ENCODE measurements at regions not wholly inside any gene's neighbourhood (a gene's known extent, or its start where the extent isn't known, plus 50 kb on each side); places are given as distances from the start of the nearest gene placed in this dataset.

DNA sequence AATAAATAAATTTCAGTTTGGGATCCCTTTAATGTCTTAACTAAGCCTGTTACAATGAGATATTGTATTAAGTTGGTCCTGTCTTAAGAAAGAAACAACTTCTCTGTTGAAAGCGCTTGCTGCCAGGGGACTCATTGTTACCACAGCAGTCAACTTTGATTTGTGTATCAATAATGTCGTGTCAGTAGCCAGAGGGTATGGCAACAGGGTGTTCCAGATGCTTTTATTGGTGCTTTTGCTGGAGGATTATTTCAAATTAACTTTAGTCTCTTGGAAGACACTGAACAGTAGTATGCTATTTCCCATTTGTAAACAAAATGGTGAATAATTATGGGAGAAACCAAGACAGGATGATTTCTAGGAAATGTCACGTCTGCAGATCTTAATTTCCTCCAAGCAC, 91.9 kb upstream of the TSHZ2 start:
- H3K27ac ChIP-seq: no peak overlapping the region
- no peaks in the 10 kb centered on the region for H3K36me3 ChIP-seq
- H3K27me3 ChIP-seq: no peaks in the 10 kb centered on the region
- no peak overlapping the region for H3K4me3 ChIP-seq
- DNase-seq: no peak
- H3K9me3 ChIP-seq: no peaks in the 10 kb centered on the region
- TF ChIP-seq, protein P1, sequence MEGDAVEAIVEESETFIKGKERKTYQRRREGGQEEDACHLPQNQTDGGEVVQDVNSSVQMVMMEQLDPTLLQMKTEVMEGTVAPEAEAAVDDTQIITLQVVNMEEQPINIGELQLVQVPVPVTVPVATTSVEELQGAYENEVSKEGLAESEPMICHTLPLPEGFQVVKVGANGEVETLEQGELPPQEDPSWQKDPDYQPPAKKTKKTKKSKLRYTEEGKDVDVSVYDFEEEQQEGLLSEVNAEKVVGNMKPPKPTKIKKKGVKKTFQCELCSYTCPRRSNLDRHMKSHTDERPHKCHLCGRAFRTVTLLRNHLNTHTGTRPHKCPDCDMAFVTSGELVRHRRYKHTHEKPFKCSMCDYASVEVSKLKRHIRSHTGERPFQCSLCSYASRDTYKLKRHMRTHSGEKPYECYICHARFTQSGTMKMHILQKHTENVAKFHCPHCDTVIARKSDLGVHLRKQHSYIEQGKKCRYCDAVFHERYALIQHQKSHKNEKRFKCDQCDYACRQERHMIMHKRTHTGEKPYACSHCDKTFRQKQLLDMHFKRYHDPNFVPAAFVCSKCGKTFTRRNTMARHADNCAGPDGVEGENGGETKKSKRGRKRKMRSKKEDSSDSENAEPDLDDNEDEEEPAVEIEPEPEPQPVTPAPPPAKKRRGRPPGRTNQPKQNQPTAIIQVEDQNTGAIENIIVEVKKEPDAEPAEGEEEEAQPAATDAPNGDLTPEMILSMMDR (IDR thresholded peaks at IDR 0.05): no peak
- no peak for TF ChIP-seq POLR2A (IDR thresholded peaks at IDR 0.05)
- H3K4me1 ChIP-seq: no peaks in the 10 kb centered on the region

DNA sequence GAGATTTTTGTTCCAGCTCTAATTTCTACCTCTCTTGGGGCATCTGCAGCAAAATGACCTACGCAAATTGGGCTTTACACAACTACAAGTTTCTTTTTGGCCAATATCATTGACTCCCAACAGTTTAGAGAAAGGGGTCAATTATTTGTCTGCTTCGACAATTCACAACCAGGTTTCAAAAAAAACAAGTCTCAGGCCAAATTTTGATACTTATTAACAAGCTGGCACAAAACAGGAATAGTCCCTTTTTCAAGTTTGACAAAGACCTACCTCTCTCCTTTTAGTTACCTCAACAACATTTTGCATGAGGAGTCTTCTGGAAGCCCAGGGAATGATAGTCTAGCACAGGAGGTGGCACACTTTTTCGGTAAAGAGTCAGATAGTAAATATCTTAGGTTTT, 97.9 kb upstream of the TSHZ2 start:
- H3K9me3 ChIP-seq: no peaks in the 10 kb centered on the region
- TF ChIP-seq, protein P1 (IDR thresholded peaks at IDR 0.05): no peak
- TF ChIP-seq POLR2A (IDR thresholded peaks at IDR 0.05): no peak
- H3K27ac ChIP-seq: no peak overlapping the region
- H3K27me3 ChIP-seq: no peaks in the 10 kb centered on the region
- no peaks in the 10 kb centered on the region for H3K36me3 ChIP-seq
- H3K4me3 ChIP-seq: no peak overlapping the region
- no peaks in the 10 kb centered on the region for H3K4me1 ChIP-seq
- DNase-seq: no peak

DNA sequence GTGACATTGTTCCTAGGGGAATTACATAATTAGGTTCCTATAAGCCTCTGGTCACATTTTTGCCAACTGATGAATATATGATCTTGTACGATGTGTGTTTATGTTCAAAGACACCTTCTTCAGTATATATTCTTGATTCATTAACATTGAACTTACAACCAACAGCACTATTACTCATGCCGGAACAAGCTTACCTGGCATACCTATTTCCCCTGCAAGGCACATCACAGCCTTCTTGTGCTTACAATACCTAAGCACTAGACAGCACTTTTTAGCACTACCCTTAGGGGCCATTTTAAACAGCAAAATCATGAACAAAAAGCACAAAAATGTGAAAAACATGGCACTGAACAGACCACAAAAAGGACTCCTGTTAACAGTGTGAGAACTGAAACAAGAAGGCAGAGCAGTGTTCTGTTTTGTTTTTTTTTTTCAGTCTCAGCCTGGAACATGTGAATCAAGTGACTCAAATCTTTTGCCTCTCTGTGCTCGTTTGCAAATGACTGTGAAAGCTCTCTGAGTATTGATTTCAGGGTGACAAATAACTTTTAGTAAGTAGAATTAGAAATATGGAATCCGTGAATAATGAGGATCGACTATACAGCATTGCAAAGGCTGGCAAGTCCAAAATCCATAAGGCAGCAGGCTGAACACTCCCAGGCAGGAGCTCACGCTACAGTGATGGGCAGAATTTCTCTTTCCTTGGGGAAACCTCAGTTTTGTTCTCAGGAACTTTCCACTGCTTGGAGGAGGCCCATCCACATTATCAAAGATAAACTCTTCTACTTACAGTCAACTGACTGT, 102.3 kb upstream of the TSHZ2 start:
- Histone ChIP-seq H3K27me3 (no peaks in the 10 kb centered on the region), H3K9me3 (no peaks in the 10 kb centered on the region), H3K4me3 (no peak overlapping the region), H3K27ac (no peak overlapping the region), H3K4me1 (no peaks in the 10 kb centered on the region), H3K36me3 (no peaks in the 10 kb centered on the region)
- TF ChIP-seq POLR2A (IDR thresholded peaks at IDR 0.05): no peak
- TF ChIP-seq, protein P1 (IDR thresholded peaks at IDR 0.05): no peak
- DNase-seq: no peak

DNA sequence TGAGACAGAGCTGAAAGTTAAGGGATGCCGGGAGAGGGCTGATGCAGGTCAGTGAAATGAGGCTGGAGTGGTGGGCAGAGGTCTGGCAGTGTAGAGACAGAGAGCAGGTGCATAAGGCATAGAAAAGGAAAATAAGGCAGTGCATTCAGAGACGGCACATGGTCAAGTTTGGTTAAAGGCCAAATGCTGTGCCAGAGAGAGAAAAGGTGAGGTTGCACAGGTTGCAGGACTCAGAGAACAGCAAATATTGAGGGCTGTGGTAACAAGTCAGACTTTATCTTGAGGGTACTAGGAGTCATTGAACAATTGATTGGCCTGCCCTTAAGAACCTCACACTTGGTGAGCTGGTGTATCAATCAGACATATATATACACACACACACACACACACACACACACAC, 102.9 kb upstream of the TSHZ2 start:
- H3K4me3 ChIP-seq: no peak overlapping the region
- no peaks in the 10 kb centered on the region for H3K9me3 ChIP-seq
- DNase-seq: no peak
- no peak for TF ChIP-seq POLR2A (IDR thresholded peaks at IDR 0.05)
- TF ChIP-seq, protein P1 (IDR thresholded peaks at IDR 0.05): no peak
- H3K36me3 ChIP-seq: no peaks in the 10 kb centered on the region
- no peaks in the 10 kb centered on the region for H3K27me3 ChIP-seq
- no peaks in the 10 kb centered on the region for H3K4me1 ChIP-seq
- no peak overlapping the region for H3K27ac ChIP-seq

DNA sequence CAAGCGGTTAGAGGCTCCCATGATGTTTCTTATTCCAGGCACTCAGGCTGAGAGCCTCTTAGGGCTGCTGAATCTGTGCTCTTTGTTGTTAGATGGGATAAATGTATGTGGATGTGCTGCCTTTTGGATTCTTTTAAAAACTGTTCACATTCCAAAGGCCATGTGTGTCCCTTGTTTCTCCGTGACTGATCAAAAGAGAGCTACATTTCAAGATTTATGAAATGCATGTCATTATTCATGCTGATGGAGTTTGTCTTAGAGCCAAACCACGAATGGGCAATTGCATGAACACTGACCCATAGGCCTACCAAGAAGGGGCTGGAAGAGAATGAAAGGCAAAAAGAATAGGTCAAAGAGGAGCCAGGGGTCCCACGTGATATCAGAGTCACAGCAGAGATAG, 104.9 kb upstream of the TSHZ2 start:
- TF ChIP-seq, protein P1 (IDR thresholded peaks at IDR 0.05): no peak
- TF ChIP-seq POLR2A (IDR thresholded peaks at IDR 0.05): no peak
- no peaks in the 10 kb centered on the region for H3K36me3 ChIP-seq
- H3K4me3 ChIP-seq: no peak overlapping the region
- H3K4me1 ChIP-seq: no peaks in the 10 kb centered on the region
- H3K27me3 ChIP-seq: no peaks in the 10 kb centered on the region
- H3K27ac ChIP-seq: no peak overlapping the region
- H3K9me3 ChIP-seq: no peaks in the 10 kb centered on the region
- DNase-seq: no peak

Measured in Peyer's patch (tissue), 4 donors.